ENCODE measurements at regions not wholly inside any gene's neighbourhood (a gene's known extent, or its start where the extent isn't known, plus 50 kb on each side); places are given as distances from the start of the nearest gene placed in this dataset.
"Not testable (repeated sequence)": the region's sequence is repeated elsewhere in the genome, so short reads cannot be mapped to it uniquely, and the experiment has no call there.

GRCh38 chr5:136754216-136754615, 388.9 kb upstream of the TRPC7 start:
- no peak for DNase-seq (ENCODE audit: low read depth)
- no peaks in the 10 kb centered on the region for H3K36me3 ChIP-seq (ENCODE audit: control insufficient read depth, insufficient read depth, low read length)
- TF ChIP-seq CTCF (IDR thresholded peaks at IDR 0.05; ENCODE audit: insufficient read depth, low read length, poor library complexity, severe bottlenecking), result no peak
- no peak overlapping the region for H3K4me3 ChIP-seq (ENCODE audit: low read depth, low read length)
- no peaks in the 10 kb centered on the region for H3K27me3 ChIP-seq (ENCODE audit: control insufficient read depth, insufficient read depth, low read length)

- no peak for DNase-seq (ENCODE audit: low read depth)
- Histone ChIP-seq H3K4me3 (ENCODE audit: low read depth, low read length) (no peak overlapping the region), H3K27me3 (ENCODE audit: control insufficient read depth, insufficient read depth, low read length) (no peaks in the 10 kb centered on the region), H3K36me3 (ENCODE audit: control insufficient read depth, insufficient read depth, low read length) (no peaks in the 10 kb centered on the region)
- TF ChIP-seq CTCF (IDR thresholded peaks at IDR 0.05; ENCODE audit: insufficient read depth, low read length, poor library complexity, severe bottlenecking), result no peak
These were observed 385.0 kb upstream of the TRPC7 start for GRCh38 chr5:136750224-136750862.

GRCh38 chr5:136749016-136749415, 383.7 kb upstream of the TRPC7 start:
- no peak for DNase-seq (ENCODE audit: low read depth)
- TF ChIP-seq CTCF (IDR thresholded peaks at IDR 0.05; ENCODE audit: insufficient read depth, low read length, poor library complexity, severe bottlenecking), result no peak
- H3K27me3 ChIP-seq (ENCODE audit: control insufficient read depth, insufficient read depth, low read length), result no peaks in the 10 kb centered on the region
- H3K36me3 ChIP-seq (ENCODE audit: control insufficient read depth, insufficient read depth, low read length), result no peaks in the 10 kb centered on the region
- no peak overlapping the region for H3K4me3 ChIP-seq (ENCODE audit: low read depth, low read length)

- Histone ChIP-seq H3K4me3 (ENCODE audit: low read depth, low read length) (no peak overlapping the region), H3K36me3 (ENCODE audit: control insufficient read depth, insufficient read depth, low read length) (no peaks in the 10 kb centered on the region), H3K27me3 (ENCODE audit: control insufficient read depth, insufficient read depth, low read length) (no peaks in the 10 kb centered on the region)
- no peak for DNase-seq (ENCODE audit: low read depth)
- no peak for TF ChIP-seq CTCF (IDR thresholded peaks at IDR 0.05; ENCODE audit: insufficient read depth, low read length, poor library complexity, severe bottlenecking)
These were observed 377.7 kb upstream of the TRPC7 start for GRCh38 chr5:136743052-136743451.

- no peaks in the 10 kb centered on the region for H3K27me3 ChIP-seq (ENCODE audit: control insufficient read depth, insufficient read depth, low read length)
- no peak for TF ChIP-seq CTCF (IDR thresholded peaks at IDR 0.05; ENCODE audit: insufficient read depth, low read length, poor library complexity, severe bottlenecking)
- H3K36me3 ChIP-seq (ENCODE audit: control insufficient read depth, insufficient read depth, low read length), result no peaks in the 10 kb centered on the region
- DNase-seq (ENCODE audit: low read depth), result no peak
- H3K4me3 ChIP-seq (ENCODE audit: low read depth, low read length), result no peak overlapping the region
These were observed 374.9 kb upstream of the TRPC7 start for GRCh38 chr5:136740228-136740627.

GRCh38 chr5:136739271-136739670, 373.9 kb upstream of the TRPC7 start:
- not testable (repeated sequence) for DNase-seq (ENCODE audit: low read depth); H3K27me3 ChIP-seq (ENCODE audit: control insufficient read depth, insufficient read depth, low read length); H3K36me3 ChIP-seq (ENCODE audit: control insufficient read depth, insufficient read depth, low read length); H3K4me3 ChIP-seq (ENCODE audit: low read depth, low read length)
